Ectodermal cell (in vitro differentiated cells): ENCODE measurements at regions not wholly inside any gene's neighbourhood (a gene's known extent, or its start where the extent isn't known, plus 50 kb on each side); places are given as distances from the start of the nearest gene placed in this dataset.

Source experiments
- H3K27ac ChIP-seq: 2 replicates; pipeline ENCODE4 v1.7.0; 2013; ENCODE audit warnings: mild to moderate bottlenecking, low read depth, low read length; ENCODE audit not compliant: insufficient read depth, poor library complexity, severe bottlenecking
- H3K27me3 ChIP-seq: 2 replicates; pipeline ENCODE4 v1.7.0; 2013; ENCODE audit warnings: mild to moderate bottlenecking, low read length; ENCODE audit not compliant: insufficient read depth, control insufficient read depth, poor library complexity, severe bottlenecking
- H3K36me3 ChIP-seq: one replicate; pipeline ENCODE4 v1.7.0; 2013; ENCODE audit warnings: low read length; ENCODE audit not compliant: control insufficient read depth, insufficient read depth
- H3K4me1 ChIP-seq: one replicate; pipeline ENCODE4 v1.7.0; 2013; ENCODE audit warnings: low read length; ENCODE audit not compliant: control insufficient read depth, insufficient read depth
- H3K4me3 ChIP-seq: 2 replicates; pipeline ENCODE4 v1.7.0; 2013; ENCODE audit warnings: low read depth, low read length, control low read depth; ENCODE audit not compliant: insufficient read depth
- H3K9me3 ChIP-seq: 2 replicates; pipeline ENCODE4 v1.7.0; 2013; ENCODE audit warnings: mild to moderate bottlenecking, low read length, moderate library complexity; ENCODE audit not compliant: control insufficient read depth
- WGBS, 2 experiments: methylation state at CpG; one replicate each; pipeline ENCODE4 v1.1.7; 2013; ENCODE audit warnings: missing lambda C conversion rate in 2 of 2; 5-methylcytosine and 5-hydroxymethylcytosine counted together

GRCh38 chr14:65357689-65358088 is 54.8 kb upstream of the FUT8 start:
- no peaks in the 10 kb centered on the region for H3K9me3 ChIP-seq
- no peaks in the 10 kb centered on the region for H3K36me3 ChIP-seq
- no peaks in the 10 kb centered on the region for H3K4me1 ChIP-seq
- H3K4me3 ChIP-seq, result no peak overlapping the region
- no peak overlapping the region for H3K27ac ChIP-seq
- no peaks in the 10 kb centered on the region for H3K27me3 ChIP-seq

- H3K9me3 ChIP-seq, result no peaks in the 10 kb centered on the region
- H3K4me3 ChIP-seq, result no peak overlapping the region
- no peak overlapping the region for H3K27ac ChIP-seq
- no peaks in the 10 kb centered on the region for H3K36me3 ChIP-seq
- H3K4me1 ChIP-seq, result no peaks in the 10 kb centered on the region
- 89 to 94% methylated on average over 3 of the region's 3 CpGs for WGBS, 2 experiments
- H3K27me3 ChIP-seq, result no peaks in the 10 kb centered on the region
Observed at GRCh38 chr14:65359503-65359902, 53.0 kb upstream of the FUT8 start.

- H3K9me3 ChIP-seq, result no peaks in the 10 kb centered on the region
- no peaks in the 10 kb centered on the region for H3K4me1 ChIP-seq
- no peak overlapping the region for H3K4me3 ChIP-seq
- 93 to 97% methylated on average over 1 to 2 of the region's 2 CpGs for WGBS, 2 experiments
- H3K27me3 ChIP-seq, result no peaks in the 10 kb centered on the region
- no peaks in the 10 kb centered on the region for H3K36me3 ChIP-seq
- no peak overlapping the region for H3K27ac ChIP-seq
Observed at GRCh38 chr14:65360144-65360784, 52.3 kb upstream of the FUT8 start.

- no peaks in the 10 kb centered on the region for H3K36me3 ChIP-seq
- H3K27me3 ChIP-seq, result no peaks in the 10 kb centered on the region
- no peak overlapping the region for H3K4me3 ChIP-seq
- no peak overlapping the region for H3K27ac ChIP-seq
- H3K4me1 ChIP-seq, result no peaks in the 10 kb centered on the region
- no peaks in the 10 kb centered on the region for H3K9me3 ChIP-seq
- 59 to 80% methylated on average over 2 of the region's 2 CpGs for WGBS, 2 experiments
Observed at GRCh38 chr14:65361920-65362319, 50.6 kb upstream of the FUT8 start.
